Psoas muscle (tissue), 7 donors: ENCODE measurements at regions not wholly inside any gene's neighbourhood (a gene's known extent, or its start where the extent isn't known, plus 50 kb on each side); places are given as distances from the start of the nearest gene placed in this dataset.

Source experiments
- ATAC-seq, 4 donors: fragments of 200-7000 bp; cut with Tn5 transposase; one replicate each; pipeline ENCODE4 v1.9.1; 2020; ENCODE audit warnings: moderate library complexity in 3 of 4, mild to moderate bottlenecking in 2 of 4
- DNase-seq, 2 donors: peaks; one replicate each; pipeline ENCODE4 v3.0.0-alpha.2; 2020
- H3K27ac ChIP-seq: fragments of 200-600 bp; one replicate; pipeline ENCODE4 v1.8.0; 2022
- H3K27me3 ChIP-seq, 3 donors: fragments of 200-600 bp in 1 of 3; one replicate each; pipeline versions ENCODE4 v1.6.1 to v1.8.0; 2013 to 2022; ENCODE audit warnings: low read length in 2 of 3, mild to moderate bottlenecking in 2 of 3, moderate library complexity in 1 of 3; ENCODE audit not compliant: insufficient read depth in 3 of 3
- H3K36me3 ChIP-seq, 2 donors: fragments of 200-600 bp in 1 of 2; one replicate each; pipeline versions ENCODE4 v1.6.1 to v1.8.0; 2013 to 2022; ENCODE audit warnings: low read depth in 1 of 2, mild to moderate bottlenecking in 1 of 2, moderate library complexity in 1 of 2; ENCODE audit not compliant: insufficient read depth in 1 of 2
- H3K4me1 ChIP-seq: fragments of 200-600 bp; one replicate; pipeline ENCODE4 v1.8.0; 2022
- H3K4me3 ChIP-seq: fragments of 200-600 bp; one replicate; pipeline ENCODE4 v1.8.0; 2022; ENCODE audit warnings: mild to moderate bottlenecking
- H3K9me3 ChIP-seq: fragments of 200-600 bp; one replicate; pipeline ENCODE4 v1.8.0; 2022
- CTCF ChIP-seq: fragments of 200-600 bp; IDR thresholded peaks from one replicate; pipeline ENCODE4 v1.8.0; 2022; ENCODE audit warnings: antibody characterized with exemption
- WGBS, 3 donors: extraction: QIAGEN DNeasy Blood & Tissue Kit; methylation state at CpG; one replicate each; pipeline versions ENCODE4 v1.1.6 to v1.1.7; 2013; 5-methylcytosine and 5-hydroxymethylcytosine counted together
- intact Hi-C, 2 donors: fragments of 100-400 bp; cut with DNase I; formaldehyde crosslinking; loops; one replicate each; pipeline versions ENCODE4 v1.11.0 to v1.14.2; 2022
- donor health status: healthy with polysubstance abuse.
- donor health status: DM: no; HTN: no; CAD: no; lungs with moderate emphysema.
- donor health status: Bipolar disorder and iron deficiency.
- donor health status: healthy.
- donor health status: DM: yes; HTN: yes; CAD: no.
- donor health status: DM: no; HTN: no; CAD: no.
- donor health status: DM: yes; HTN: yes; CAD: no.

DNA sequence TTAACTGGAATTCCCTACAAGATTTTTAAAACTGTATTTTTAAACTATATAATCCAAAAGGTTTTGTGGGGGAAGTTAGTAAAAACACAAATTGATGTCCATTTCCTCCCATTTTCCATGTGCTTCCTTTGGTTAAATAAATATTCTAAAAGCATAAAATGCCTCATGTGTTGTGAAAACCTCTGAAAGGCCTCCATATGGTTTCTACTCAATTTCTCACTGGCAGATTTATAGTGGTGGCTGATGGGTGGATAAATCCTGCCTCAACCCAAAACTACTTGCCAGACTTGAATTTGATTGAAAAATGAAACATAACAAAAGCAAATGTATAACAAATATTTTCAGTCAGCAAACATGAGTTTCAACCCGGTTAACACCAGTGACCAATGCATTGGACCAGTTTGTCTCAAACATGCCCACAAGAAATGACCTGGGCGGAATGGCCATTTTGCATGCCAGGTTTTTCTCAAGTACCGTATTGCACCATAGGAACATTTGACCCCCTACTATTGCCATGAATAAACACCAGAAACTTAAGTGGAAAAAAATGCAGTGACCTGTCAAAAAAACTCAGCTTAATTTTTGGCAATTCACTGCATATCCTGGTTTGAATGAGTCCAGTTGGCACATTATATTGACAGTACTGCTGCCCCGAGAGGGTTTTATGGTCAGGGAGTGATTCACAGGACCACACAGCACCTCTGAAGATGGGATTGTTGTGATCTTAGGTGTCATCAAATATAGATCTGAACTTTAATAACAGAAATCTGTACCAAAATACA lies 454.6 kb upstream of the ANKRD30A start:
- TF ChIP-seq CTCF = no peak
- WGBS, 3 donors = 34 to 70% (median 42%) methylated on average over 4 of the region's 4 CpGs
- intact Hi-C loops = no loop called here

DNA sequence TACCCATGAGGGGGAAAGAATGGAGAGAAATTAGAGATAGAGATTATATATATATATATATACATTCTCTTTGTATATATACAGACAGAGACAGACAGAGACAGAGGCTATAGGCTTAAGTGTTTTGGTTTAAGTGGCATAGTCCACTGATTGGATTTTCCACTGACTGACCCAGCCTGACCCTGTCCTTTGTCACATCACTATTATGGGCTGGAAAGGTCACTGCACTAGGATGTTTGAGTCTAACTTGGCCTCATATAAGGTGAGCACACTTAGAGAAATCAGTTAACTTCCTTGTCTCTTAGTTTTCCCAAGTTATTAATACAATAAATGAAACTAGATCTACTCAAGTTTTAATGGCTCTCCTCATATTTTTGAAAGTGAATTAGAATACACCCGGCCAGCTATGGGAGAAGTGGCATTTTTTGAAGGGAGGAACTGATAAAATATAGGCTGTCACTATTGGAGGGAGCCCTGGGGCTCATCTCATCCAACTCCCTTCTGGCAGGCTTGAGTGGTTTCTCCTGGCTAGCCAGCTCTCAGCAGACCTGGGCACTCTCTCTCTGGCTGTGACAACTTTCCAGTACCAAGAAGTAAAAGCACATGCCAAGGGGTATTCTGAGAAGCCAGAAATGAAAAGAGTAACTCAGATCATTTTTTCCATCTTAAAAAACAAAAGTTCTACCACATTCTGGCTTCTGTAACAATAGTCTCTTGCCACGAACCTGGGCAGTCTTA lies 455.6 kb upstream of the ANKRD30A start:
- intact Hi-C loops = no loop called here
- H3K9me3 ChIP-seq = no peaks in the 10 kb centered on the region
- H3K4me1 ChIP-seq = no peaks in the 10 kb centered on the region
- 19 to 36% (median 25%) methylated on average over 2 of the region's 2 CpGs for whole genome bisulfite sequencing, 3 donors
- no peak overlapping the region for H3K4me3 ChIP-seq
- TF ChIP-seq CTCF = no peak
- no peak for DNase-seq
- H3K27me3 ChIP-seq = no peaks in the 10 kb centered on the region
- H3K27ac ChIP-seq = no peak overlapping the region
- ATAC-seq = no peak
- H3K36me3 ChIP-seq = no peaks in the 10 kb centered on the region

More for the DNA sequence above, 454.6 kb upstream of the ANKRD30A start:
- Histone ChIP-seq H3K4me1 (no peaks in the 10 kb centered on the region), H3K27me3 (no peaks in the 10 kb centered on the region), H3K36me3 (no peaks in the 10 kb centered on the region), H3K27ac (no peak overlapping the region), H3K4me3 (no peak overlapping the region), H3K9me3 (no peaks in the 10 kb centered on the region)
- DNase-seq = no peak
- no peak for ATAC-seq

GRCh38 chr10:36666451-36666850 lies 458.9 kb upstream of the ANKRD30A start:
- H3K36me3 ChIP-seq = no peaks in the 10 kb centered on the region
- no peak for DNase-seq
- H3K27ac ChIP-seq = no peak overlapping the region
- no peak for TF ChIP-seq CTCF
- intact Hi-C loops = no loop called here
- no peak overlapping the region for H3K4me3 ChIP-seq
- H3K27me3 ChIP-seq = no peaks in the 10 kb centered on the region
- no peak for ATAC-seq
- H3K9me3 ChIP-seq = no peaks in the 10 kb centered on the region
- H3K4me1 ChIP-seq = no peaks in the 10 kb centered on the region

DNA sequence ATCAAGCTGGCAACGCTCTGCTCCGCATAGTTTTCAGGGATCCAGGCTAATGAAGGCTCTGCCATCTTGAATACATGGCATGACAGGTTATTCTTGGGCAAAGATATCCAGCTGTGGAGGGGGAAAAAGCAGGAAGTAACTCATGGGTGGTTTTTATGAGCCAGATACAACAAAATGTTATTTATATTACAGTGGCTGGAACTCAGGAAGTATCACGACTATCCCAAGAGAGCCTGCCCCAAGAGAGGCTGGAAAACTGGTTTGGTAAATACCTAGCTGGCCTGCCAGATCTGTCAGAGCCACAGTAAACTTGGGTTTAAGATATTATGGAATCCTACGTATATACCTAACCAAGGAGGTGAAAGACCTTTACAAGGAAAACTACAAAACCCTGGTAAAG lies 462.8 kb upstream of the ANKRD30A start:
- TF ChIP-seq CTCF = no peak
- no peak overlapping the region for H3K4me3 ChIP-seq
- ATAC-seq (no peak), DNase-seq (no peak)
- no peaks in the 10 kb centered on the region for H3K27me3 ChIP-seq
- no peaks in the 10 kb centered on the region for H3K36me3 ChIP-seq
- H3K27ac ChIP-seq = no peak overlapping the region
- intact Hi-C loops = no loop called here
- 86 to 87% (median 87%) methylated on average over 4 of the region's 4 CpGs for whole genome bisulfite sequencing, 3 donors
- no peaks in the 10 kb centered on the region for H3K4me1 ChIP-seq
- no peaks in the 10 kb centered on the region for H3K9me3 ChIP-seq
